HG03439 (cell line): ENCODE measurements at regions not wholly inside any gene's neighbourhood (a gene's known extent, or its start where the extent isn't known, plus 50 kb on each side); places are given as distances from the start of the nearest gene placed in this dataset.

ENCODE experiments used
- ATAC-seq: cut with Tn5 transposase; IDR thresholded peaks from one replicate; pipeline ENCODE4 v1.9.1; 2021; ENCODE audit warnings: mild to moderate bottlenecking, moderate library complexity; ENCODE audit not compliant: unreplicated experiment

DNA sequence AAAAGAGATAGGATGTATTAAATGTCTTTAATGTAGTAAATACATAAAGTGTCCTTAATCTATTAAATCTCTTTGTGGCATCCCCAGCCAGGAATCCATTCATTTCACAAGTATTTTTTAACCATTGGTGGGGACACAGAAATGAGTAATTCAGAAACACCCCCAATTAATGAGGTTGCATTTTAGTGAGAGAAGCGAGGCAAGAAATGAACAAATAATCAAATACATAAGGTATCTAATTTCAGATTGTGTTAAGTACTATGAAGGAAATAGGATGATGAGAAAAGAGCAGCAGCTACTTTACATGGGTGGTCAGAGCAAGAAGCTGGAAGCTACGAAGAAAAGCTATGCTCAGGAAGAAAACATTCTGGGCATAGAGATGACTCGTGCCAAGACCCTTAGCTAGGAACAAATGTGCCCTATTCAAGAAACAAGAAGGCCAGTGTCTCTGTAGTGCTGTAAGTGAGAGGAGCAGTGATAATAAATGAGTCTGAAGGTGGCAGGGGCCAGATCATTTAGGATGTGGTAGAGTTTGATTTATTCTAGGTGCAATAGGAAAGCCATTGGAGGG, 60.5 kb upstream of the IGF1 start:
- no peak for ATAC-seq

DNA sequence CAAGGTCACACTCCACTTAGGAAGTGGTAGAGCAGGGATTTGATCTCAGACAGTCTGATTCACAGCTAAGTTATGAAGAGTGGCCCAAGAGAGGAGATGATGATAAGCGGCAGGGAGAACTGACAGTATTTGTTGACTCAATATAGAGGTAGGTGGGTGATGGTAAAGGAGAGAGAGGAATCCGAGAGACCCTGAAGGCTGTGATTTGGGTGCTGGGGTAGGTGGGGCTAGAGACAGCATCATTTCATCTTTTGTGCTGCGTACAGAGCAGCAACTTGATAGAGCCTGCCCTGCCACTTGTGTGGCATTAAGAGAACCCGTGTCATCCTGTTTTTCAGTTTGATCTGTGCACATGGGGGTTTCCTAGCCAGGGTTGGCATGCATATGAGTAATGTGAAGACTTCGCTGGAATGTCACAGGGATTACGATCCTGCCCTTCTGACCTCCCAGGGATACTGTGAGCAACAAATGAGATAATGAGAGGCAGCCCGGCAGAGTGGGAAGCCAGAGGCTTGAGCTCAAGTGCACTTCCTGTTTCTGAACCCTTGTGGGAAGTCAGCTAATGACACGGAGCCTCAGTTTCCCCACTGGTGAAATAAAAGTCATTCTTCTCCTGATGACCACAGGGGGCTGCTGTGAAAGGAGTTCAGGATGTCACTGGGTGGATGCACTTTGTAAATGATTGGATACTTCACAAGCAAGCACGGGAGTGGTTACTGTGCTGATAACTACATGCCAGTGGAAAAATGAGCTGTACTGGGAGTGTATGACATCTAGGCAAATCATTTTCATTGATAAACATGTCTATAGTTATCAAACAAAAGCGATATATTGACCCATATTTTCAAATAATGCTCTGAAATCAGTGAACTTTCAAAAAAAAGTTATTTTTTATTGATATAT, 59.5 kb upstream of the IGF1 start:
- no peak for ATAC-seq

DNA sequence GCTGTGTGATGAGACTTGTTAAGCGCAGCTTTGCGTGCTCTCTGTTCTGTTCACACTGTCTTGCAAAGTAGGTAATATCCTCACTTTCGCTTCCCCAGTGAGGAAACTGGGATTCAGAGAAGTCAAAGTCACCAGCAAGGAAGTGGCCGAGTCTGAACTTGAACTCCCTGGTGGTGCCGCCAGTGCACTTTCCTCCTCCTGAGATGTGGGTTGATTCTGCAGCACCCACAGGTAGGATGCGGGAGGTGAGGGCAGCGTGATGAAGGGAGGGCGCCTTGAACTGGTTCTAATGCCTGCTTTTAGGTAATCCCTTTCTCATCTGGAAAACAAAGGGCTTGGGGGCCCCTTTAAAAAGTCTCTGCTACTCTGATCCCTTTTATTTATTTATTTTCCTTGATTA, 54.9 kb upstream of the IGF1 start:
- ATAC-seq = no peak

DNA sequence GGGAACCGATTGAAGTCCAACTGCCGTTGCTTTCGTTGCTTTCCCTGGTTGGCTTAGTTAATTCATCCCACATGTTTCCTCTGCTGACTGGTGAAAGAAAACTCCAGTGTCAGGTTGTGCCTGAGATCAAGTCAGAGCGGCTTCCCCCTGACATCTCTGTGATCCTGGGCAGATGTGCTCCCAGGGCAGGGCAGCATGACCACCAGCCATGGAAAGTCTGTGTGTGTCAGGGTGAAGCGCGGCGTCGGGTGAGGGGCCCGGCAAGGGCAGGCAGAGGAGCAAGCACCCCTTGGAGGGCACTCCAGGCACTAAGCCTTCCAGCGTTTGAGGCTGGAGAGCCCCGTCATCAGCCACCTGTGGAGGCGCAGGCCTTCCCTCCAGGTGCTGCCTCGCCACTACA, 54.5 kb upstream of the IGF1 start:
- no peak for ATAC-seq

GRCh38 chr12:102533483-102534215, 53.3 kb upstream of the IGF1 start:
- no peak for ATAC-seq
